ENCODE measurements at regions not wholly inside any gene's neighbourhood (a gene's known extent, or its start where the extent isn't known, plus 50 kb on each side); places are given as distances from the start of the nearest gene placed in this dataset.
"Not testable (repeated sequence)": the region's sequence is repeated elsewhere in the genome, so short reads cannot be mapped to it uniquely, and the experiment has no call there.

- intact Hi-C loops (cut with DNase I; ENCODE audit: low total_unique reads), result no loop called here
- TF ChIP-seq, protein P1, sequence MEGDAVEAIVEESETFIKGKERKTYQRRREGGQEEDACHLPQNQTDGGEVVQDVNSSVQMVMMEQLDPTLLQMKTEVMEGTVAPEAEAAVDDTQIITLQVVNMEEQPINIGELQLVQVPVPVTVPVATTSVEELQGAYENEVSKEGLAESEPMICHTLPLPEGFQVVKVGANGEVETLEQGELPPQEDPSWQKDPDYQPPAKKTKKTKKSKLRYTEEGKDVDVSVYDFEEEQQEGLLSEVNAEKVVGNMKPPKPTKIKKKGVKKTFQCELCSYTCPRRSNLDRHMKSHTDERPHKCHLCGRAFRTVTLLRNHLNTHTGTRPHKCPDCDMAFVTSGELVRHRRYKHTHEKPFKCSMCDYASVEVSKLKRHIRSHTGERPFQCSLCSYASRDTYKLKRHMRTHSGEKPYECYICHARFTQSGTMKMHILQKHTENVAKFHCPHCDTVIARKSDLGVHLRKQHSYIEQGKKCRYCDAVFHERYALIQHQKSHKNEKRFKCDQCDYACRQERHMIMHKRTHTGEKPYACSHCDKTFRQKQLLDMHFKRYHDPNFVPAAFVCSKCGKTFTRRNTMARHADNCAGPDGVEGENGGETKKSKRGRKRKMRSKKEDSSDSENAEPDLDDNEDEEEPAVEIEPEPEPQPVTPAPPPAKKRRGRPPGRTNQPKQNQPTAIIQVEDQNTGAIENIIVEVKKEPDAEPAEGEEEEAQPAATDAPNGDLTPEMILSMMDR (IDR thresholded peaks at IDR 0.05), result no peak
- no peak for DNase-seq
- Histone ChIP-seq H3K9me3 (peaks cover 0 to 11% (median 10%) of the 10 kb centered on the region in 3 donors), H3K36me3 (no peaks in the 10 kb centered on the region), H3K27me3 (no peaks in the 10 kb centered on the region), H3K27ac (no peak overlapping the region), H3K4me3 (no peak overlapping the region), H3K4me1 (no peaks in the 10 kb centered on the region)
These were observed 104.4 kb upstream of the SLC39A10 start for GRCh38 chr2:195552581-195552980.

GRCh38 chr2:195548198-195548940, 108.7 kb upstream of the SLC39A10 start:
- H3K36me3 ChIP-seq, result no peaks in the 10 kb centered on the region
- no peak overlapping the region for H3K27ac ChIP-seq
- TF ChIP-seq, protein P1 (IDR thresholded peaks at IDR 0.05), result no peak
- H3K4me3 ChIP-seq, result no peak overlapping the region
- H3K4me1 ChIP-seq, result no peaks in the 10 kb centered on the region
- no peak for DNase-seq
- intact Hi-C loops (cut with DNase I; ENCODE audit: low total_unique reads), result no loop called here
- no peaks in the 10 kb centered on the region for H3K27me3 ChIP-seq
- peaks cover 0 to 11% (median 10%) of the 10 kb centered on the region in 3 donors for H3K9me3 ChIP-seq

GRCh38 chr2:195547268-195547840, 109.7 kb upstream of the SLC39A10 start:
- H3K36me3 ChIP-seq; H3K4me3 ChIP-seq; DNase-seq; H3K4me1 ChIP-seq; intact Hi-C loops (cut with DNase I; ENCODE audit: low total_unique reads); H3K27me3 ChIP-seq; H3K27ac ChIP-seq: not testable (repeated sequence)
- H3K9me3 ChIP-seq, result peaks cover 0 to 11% (median 10%) of the 10 kb centered on the region in 3 donors

DNA sequence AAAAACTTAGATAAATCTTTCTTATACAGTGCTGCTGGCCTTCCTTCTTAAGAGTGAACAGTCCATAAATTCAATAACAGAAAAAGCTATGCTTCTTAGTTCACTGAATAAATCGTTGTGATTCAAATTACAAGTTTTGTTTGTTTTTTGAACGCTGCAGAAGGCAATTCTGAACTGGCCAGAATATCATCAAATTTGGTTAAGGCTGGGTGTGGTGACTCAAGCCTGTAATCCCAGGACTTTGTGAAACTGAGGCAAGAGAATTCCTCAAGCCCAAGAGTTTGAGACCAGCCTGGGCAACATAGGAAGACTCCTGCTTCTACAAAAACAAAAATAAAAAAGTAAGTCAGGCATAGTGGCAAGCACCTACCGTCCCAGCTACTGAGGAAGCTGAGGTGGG, 111.2 kb upstream of the SLC39A10 start:
- DNase-seq, result no peak
- no peak overlapping the region for H3K4me3 ChIP-seq
- no peaks in the 10 kb centered on the region for H3K4me1 ChIP-seq
- H3K27ac ChIP-seq, result no peak overlapping the region
- H3K36me3 ChIP-seq, result no peaks in the 10 kb centered on the region
- TF ChIP-seq, protein P1 (IDR thresholded peaks at IDR 0.05), result no peak
- H3K27me3 ChIP-seq, result no peaks in the 10 kb centered on the region
- H3K9me3 ChIP-seq, result peaks cover 0 to 11% (median 10%) of the 10 kb centered on the region in 3 donors
- intact Hi-C loops (cut with DNase I; ENCODE audit: low total_unique reads), result no loop called here

DNA sequence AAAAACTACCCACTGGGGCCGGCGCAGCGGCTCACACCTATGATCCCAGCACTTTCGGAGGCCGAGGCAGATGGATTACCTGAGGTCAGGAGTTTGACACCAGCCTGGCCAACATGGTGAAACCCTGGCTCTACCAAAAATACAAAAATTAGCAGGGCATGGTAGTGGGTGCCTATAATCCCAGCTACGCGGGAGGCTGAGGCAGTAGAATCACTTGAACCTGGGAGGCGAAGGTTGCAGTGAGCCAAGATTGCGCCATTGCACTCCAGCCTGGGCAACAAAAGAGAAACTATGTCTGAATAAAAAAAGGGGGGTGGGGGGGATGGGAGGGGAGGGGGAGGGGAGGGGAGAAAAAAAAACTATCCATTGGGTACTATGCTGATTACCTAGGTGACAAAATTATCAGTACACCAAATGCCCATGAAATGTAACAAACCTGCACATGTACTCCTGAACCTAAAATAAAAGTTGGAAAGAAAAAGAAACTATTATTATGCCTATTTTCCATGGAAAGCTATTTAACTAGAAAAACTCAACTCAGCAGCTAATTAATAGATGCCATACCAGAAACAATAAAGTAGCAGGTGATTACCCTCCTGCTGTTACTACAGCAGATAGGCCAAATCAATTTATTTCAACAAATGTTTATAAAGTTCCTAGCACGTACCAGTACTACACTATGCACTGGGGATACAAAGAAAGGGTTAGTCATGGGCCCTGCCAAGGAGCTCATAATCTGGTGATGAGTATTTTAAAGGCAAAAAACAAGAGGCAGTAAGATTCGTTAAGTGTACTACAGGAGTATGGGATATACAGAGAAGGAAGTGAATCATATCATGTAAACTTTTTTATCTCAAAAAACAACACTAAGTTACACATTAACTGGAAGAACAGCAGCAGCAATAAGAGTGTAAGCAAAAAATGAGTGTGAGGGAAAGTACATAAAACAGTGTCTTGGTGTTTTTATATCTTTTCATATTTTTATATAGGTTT, 112.8 kb upstream of the SLC39A10 start:
- Histone ChIP-seq H3K9me3 (peaks cover 0 to 11% (median 10%) of the 10 kb centered on the region in 3 donors), H3K4me1 (no peaks in the 10 kb centered on the region), H3K36me3 (no peaks in the 10 kb centered on the region), H3K4me3 (no peak overlapping the region), H3K27me3 (no peaks in the 10 kb centered on the region), H3K27ac (no peak overlapping the region)
- intact Hi-C loops (cut with DNase I; ENCODE audit: low total_unique reads), result no loop called here
- no peak for DNase-seq
- TF ChIP-seq, protein P1 (IDR thresholded peaks at IDR 0.05), result no peak

Data from tibial artery (tissue), 4 donors.